ENCODE measurements at regions not wholly inside any gene's neighbourhood (a gene's known extent, or its start where the extent isn't known, plus 50 kb on each side); places are given as distances from the start of the nearest gene placed in this dataset.

DNA sequence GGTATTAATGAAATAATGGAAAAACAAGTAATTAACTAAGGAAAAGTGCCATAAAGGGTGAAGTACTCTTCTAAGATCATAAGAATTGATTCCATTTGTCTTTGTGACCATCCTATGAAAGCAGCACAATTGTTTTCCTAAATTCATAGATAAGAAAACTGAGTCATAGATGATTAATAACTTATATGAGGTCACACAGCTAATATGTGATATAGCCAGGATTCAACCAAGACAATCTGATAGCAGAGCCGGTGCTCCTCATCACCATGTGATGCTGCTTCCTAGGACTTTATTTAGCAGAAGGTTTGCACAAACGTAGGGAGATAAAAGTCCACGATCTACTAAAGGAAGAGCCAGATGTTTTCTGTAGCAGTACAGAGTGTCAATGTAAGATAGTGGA lies 181.5 kb upstream of the SYT1 start:
- TF ChIP-seq OSR1 (CRISPR knock-in tag; IDR thresholded peaks at IDR 0.05) (no peak), ESRRG (CRISPR knock-in tag; IDR thresholded peaks at IDR 0.05) (no peak), CSDC2 (CRISPR knock-in tag; IDR thresholded peaks at IDR 0.05) (no peak), ZC3H10 (CRISPR knock-in tag; IDR thresholded peaks at IDR 0.05) (no peak)
- TF ChIP-seq, protein P1, sequence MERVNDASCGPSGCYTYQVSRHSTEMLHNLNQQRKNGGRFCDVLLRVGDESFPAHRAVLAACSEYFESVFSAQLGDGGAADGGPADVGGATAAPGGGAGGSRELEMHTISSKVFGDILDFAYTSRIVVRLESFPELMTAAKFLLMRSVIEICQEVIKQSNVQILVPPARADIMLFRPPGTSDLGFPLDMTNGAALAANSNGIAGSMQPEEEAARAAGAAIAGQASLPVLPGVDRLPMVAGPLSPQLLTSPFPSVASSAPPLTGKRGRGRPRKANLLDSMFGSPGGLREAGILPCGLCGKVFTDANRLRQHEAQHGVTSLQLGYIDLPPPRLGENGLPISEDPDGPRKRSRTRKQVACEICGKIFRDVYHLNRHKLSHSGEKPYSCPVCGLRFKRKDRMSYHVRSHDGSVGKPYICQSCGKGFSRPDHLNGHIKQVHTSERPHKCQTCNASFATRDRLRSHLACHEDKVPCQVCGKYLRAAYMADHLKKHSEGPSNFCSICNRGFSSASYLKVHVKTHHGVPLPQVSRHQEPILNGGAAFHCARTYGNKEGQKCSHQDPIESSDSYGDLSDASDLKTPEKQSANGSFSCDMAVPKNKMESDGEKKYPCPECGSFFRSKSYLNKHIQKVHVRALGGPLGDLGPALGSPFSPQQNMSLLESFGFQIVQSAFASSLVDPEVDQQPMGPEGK (CRISPR knock-in tag; IDR thresholded peaks at IDR 0.05; ENCODE audit: borderline replicate concordance): no peak

Measured in SK-N-SH treated with all-trans-retinoic acid at 6 μM for 48 hours (cell line).